ENCODE measurements at regions not wholly inside any gene's neighbourhood (a gene's known extent, or its start where the extent isn't known, plus 50 kb on each side); places are given as distances from the start of the nearest gene placed in this dataset.

DNA sequence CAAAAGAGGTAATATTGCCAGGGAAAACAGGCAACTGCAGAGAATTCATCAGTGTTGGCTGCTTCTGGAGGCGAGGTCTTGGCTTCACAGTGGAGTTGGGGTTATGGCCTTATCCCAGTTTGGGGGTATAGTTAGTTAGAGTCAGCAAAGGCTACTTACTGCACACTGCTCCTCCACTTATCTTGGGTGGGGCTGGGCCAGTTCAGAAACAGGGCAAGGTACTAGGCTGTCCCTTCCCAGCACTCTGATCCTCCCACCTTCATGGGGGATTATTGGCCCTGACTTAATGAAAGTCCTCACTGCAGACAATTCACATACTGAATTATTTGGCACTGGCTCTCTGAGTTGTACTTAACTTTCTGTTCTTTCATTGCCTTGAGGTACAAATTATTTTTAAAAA is 189.6 kb downstream of the NRIP1 start:
- TF ChIP-seq, protein P1, sequence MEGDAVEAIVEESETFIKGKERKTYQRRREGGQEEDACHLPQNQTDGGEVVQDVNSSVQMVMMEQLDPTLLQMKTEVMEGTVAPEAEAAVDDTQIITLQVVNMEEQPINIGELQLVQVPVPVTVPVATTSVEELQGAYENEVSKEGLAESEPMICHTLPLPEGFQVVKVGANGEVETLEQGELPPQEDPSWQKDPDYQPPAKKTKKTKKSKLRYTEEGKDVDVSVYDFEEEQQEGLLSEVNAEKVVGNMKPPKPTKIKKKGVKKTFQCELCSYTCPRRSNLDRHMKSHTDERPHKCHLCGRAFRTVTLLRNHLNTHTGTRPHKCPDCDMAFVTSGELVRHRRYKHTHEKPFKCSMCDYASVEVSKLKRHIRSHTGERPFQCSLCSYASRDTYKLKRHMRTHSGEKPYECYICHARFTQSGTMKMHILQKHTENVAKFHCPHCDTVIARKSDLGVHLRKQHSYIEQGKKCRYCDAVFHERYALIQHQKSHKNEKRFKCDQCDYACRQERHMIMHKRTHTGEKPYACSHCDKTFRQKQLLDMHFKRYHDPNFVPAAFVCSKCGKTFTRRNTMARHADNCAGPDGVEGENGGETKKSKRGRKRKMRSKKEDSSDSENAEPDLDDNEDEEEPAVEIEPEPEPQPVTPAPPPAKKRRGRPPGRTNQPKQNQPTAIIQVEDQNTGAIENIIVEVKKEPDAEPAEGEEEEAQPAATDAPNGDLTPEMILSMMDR (IDR thresholded peaks at IDR 0.05 in 4 of 5, conservative IDR thresholded peaks at IDR 0.05 in 1 of 5) = no peak
- TF ChIP-seq POLR2A (IDR thresholded peaks at IDR 0.05) = no peak
